A549 (cell line): ENCODE measurements at regions not wholly inside any gene's neighbourhood (a gene's known extent, or its start where the extent isn't known, plus 50 kb on each side); places are given as distances from the start of the nearest gene placed in this dataset.

Source experiments
- BHLHE40 ChIP-seq: IDR thresholded peaks from 2 replicates; pipeline ENCODE4 v1.6.1; 2012; ENCODE audit warnings: low read depth, low read length, inconsistent platforms
- POLR2A ChIP-seq: IDR thresholded peaks from 2 replicates; pipeline ENCODE4 v1.6.1; 2012; ENCODE audit warnings: mild to moderate bottlenecking, low read length
- TF ChIP-seq, protein P1 (sequence below): IDR thresholded peaks from 2 replicates; pipeline ENCODE4 v1.6.1; 2012
- TF ChIP-seq, protein P2 (sequence below): IDR thresholded peaks from 2 replicates; pipeline ENCODE4 v1.6.1; 2012
- TF ChIP-seq, protein P3 (sequence below): fragments of >200 bp; sonication (Bioruptor Twin); formaldehyde crosslinking; IDR thresholded peaks from 3 replicates; pipeline ENCODE4 v1.5.1; 2016

DNA sequence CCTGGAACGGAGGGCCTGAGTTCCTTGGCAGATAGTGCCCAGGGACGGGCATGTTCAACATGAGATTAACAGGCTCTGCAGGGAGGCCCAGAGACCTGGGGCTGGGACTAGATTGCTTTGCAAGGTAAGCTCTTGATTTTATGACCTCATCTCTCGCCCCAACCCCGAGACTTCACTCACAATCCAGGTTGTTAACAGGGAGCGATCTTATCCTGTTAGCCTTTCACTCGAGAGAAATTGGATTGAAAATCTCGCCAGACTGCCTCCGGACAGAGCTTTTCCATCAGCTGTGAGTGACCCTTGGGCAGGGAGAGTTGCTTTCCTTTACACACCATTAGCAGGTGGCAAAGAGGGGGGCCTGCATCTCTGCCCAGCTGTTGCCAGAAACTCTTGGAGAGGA is 521.7 kb upstream of the EEF2KMT start:
- TF ChIP-seq, protein P1, sequence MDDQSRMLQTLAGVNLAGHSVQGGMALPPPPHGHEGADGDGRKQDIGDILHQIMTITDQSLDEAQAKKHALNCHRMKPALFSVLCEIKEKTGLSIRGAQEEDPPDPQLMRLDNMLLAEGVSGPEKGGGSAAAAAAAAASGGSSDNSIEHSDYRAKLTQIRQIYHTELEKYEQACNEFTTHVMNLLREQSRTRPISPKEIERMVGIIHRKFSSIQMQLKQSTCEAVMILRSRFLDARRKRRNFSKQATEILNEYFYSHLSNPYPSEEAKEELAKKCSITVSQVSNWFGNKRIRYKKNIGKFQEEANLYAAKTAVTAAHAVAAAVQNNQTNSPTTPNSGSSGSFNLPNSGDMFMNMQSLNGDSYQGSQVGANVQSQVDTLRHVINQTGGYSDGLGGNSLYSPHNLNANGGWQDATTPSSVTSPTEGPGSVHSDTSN = no peak
- TF ChIP-seq, protein P2, sequence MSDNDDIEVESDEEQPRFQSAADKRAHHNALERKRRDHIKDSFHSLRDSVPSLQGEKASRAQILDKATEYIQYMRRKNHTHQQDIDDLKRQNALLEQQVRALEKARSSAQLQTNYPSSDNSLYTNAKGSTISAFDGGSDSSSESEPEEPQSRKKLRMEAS = no peak
- TF ChIP-seq, protein P3, sequence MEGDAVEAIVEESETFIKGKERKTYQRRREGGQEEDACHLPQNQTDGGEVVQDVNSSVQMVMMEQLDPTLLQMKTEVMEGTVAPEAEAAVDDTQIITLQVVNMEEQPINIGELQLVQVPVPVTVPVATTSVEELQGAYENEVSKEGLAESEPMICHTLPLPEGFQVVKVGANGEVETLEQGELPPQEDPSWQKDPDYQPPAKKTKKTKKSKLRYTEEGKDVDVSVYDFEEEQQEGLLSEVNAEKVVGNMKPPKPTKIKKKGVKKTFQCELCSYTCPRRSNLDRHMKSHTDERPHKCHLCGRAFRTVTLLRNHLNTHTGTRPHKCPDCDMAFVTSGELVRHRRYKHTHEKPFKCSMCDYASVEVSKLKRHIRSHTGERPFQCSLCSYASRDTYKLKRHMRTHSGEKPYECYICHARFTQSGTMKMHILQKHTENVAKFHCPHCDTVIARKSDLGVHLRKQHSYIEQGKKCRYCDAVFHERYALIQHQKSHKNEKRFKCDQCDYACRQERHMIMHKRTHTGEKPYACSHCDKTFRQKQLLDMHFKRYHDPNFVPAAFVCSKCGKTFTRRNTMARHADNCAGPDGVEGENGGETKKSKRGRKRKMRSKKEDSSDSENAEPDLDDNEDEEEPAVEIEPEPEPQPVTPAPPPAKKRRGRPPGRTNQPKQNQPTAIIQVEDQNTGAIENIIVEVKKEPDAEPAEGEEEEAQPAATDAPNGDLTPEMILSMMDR = no peak
- TF ChIP-seq BHLHE40 (no peak), POLR2A (no peak)
